ENCODE measurements at regions not wholly inside any gene's neighbourhood (a gene's known extent, or its start where the extent isn't known, plus 50 kb on each side); places are given as distances from the start of the nearest gene placed in this dataset.

DNA sequence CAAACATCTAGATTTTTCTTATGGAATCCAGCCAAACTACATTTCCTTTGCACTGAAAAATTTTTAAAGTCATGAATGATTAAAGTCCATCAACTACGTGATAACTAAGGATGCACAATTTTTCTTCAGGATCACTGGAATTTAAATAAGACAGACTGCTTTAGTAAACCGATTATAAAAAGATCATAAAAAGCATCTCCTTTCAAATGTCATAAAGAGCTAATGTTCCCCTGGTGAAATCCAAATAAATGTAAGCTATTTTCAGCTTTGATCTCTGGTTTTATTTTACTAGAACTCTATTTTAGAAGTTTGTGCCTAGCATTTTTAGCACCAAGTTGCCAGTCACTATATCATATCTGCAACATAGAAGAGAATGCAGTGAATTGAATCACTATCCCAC lies 460.8 kb downstream of the RFC3 start:
- no peaks in the 10 kb centered on the region for H3K4me1 Mint-ChIP-seq
- peaks cover 6% of the 10 kb centered on the region for H3K9me3 Mint-ChIP-seq
- no peaks in the 10 kb centered on the region for H3K27me3 Mint-ChIP-seq
- H3K27ac Mint-ChIP-seq: no peak overlapping the region
- DNase-seq: no peak
- CTCF ChIA-PET: no interaction called here
- no peak overlapping the region for H3K4me3 Mint-ChIP-seq
- H3K36me3 Mint-ChIP-seq: no peaks in the 10 kb centered on the region

DNA sequence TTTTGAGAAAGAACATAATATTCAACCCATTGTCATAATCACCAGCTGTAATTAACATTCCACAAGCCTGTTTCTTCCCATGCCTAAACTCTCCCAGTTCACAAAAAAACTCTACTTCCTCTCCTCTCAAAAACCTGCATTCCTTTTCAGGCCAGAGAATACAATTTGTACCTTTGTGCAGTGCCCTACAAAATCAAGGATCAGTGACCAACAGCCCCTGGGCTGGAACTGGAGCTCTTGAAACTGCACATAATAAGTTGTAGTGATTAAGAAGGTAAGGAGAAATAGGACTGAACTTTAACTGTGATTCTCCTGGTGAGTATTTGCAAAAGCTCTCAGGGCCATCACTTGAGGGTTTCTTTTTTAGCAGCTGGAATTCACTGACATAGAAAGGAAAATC lies 472.7 kb downstream of the RFC3 start:
- Mint-ChIP-seq H3K4me1 (no peaks in the 10 kb centered on the region), H3K9me3 (peaks cover 3% of the 10 kb centered on the region), H3K27me3 (no peaks in the 10 kb centered on the region), H3K4me3 (no peak overlapping the region), H3K27ac (no peak overlapping the region), H3K36me3 (no peaks in the 10 kb centered on the region)
- no peak for DNase-seq
- CTCF ChIA-PET: no interaction called here

DNA sequence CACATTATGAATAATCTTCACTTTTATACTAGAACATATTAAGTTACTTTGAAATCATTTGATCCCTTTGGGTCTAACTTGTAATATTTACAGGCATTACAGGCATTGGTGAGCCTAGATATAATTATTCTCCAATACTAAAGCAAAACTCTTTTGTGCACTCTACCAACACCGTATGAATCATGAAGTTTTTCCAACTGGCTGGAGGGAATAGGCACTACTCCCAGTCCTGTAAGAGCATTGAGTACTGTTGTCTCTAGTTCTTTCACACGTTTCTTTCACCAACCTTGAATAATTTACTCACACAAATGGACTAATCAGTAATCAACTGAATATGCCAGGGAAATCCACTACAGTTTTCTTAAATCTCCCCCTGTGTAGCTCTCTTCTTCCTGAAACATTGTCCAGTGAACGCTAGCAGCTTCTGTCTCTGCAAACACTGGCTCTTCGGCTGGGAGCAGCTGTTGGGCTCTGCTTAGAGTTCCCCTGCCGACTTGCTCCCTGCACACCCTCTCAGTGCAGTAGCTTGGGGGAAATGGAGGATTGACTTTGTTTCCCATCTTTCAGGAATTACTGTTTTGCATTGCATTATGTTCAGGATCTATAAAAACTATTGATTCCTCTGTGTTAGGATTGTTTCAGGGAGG lies 476.7 kb downstream of the RFC3 start:
- no peaks in the 10 kb centered on the region for H3K4me1 Mint-ChIP-seq
- H3K27me3 Mint-ChIP-seq: no peaks in the 10 kb centered on the region
- CTCF ChIA-PET: no interaction called here
- no peaks in the 10 kb centered on the region for H3K9me3 Mint-ChIP-seq
- H3K27ac Mint-ChIP-seq: no peak overlapping the region
- no peaks in the 10 kb centered on the region for H3K36me3 Mint-ChIP-seq
- no peak overlapping the region for H3K4me3 Mint-ChIP-seq
- no peak for DNase-seq

DNA sequence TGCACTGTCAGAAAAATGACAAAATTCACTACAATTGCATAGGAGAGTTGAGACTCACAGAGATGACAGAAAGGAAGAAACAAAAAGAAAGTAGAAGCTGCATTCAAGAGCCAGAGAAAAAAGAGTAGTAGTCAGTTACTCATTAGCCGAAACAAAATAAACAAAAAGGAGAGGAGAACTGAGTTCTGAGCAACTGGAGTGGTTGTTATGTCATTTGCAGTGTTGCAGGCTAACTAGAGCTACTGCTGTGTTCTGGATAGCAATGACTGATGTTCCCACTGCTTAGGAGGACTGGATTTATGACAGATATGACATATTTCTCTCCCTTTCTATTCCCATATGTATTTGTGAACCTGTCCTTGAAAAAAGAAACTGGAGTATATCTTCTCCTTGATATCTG lies 482.6 kb downstream of the RFC3 start:
- Mint-ChIP-seq H3K36me3 (no peaks in the 10 kb centered on the region), H3K4me1 (no peaks in the 10 kb centered on the region), H3K27me3 (no peaks in the 10 kb centered on the region), H3K9me3 (peaks cover 1% of the 10 kb centered on the region), H3K27ac (no peak overlapping the region), H3K4me3 (no peak overlapping the region)
- DNase-seq: no peak
- CTCF ChIA-PET: no interaction called here

DNA sequence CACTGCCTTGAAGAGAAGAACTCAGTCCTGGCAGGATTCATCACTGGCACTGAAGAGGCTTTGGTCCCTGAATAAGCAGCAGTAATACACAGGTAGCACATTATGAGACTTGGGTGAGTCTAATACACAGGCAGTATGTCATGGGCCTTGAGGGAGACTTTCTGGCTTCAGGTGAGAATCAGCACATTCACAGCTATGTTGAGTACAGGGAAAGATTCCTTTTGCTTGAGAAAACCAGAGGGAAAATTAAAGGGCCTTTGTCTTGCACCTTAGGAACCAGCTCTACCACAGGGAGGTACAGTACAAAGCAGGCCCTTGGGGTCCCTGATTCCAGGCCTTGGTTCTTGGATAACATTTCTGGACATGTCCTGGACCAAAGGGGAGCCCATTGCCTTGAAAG lies 484.6 kb downstream of the RFC3 start:
- H3K4me1 Mint-ChIP-seq: no peaks in the 10 kb centered on the region
- CTCF ChIA-PET: no interaction called here
- peaks cover 1% of the 10 kb centered on the region for H3K9me3 Mint-ChIP-seq
- no peaks in the 10 kb centered on the region for H3K36me3 Mint-ChIP-seq
- no peak overlapping the region for H3K27ac Mint-ChIP-seq
- H3K27me3 Mint-ChIP-seq: no peaks in the 10 kb centered on the region
- no peak overlapping the region for H3K4me3 Mint-ChIP-seq
- no peak for DNase-seq

DNA sequence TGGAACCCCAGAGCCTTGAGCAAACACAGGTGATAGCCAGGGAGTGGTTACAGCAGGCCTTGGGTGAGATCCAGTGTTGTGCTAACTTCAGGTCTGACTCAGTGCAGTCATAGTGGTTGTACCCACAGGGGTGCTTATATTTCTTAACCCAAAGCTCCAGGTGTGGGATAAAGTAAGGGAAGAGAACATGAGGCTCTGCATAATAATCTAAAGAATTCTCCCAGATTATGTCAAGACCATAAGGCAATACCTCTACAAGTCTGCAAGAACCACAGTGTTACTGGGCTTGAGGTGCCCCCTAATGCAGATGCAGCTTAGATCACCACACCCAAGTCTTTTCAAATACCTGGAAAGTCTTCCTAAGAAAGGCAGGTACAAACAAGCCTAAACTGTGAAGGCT lies 485.4 kb downstream of the RFC3 start:
- H3K36me3 Mint-ChIP-seq: no peaks in the 10 kb centered on the region
- H3K27ac Mint-ChIP-seq: no peak overlapping the region
- no peak overlapping the region for H3K4me3 Mint-ChIP-seq
- H3K27me3 Mint-ChIP-seq: no peaks in the 10 kb centered on the region
- H3K9me3 Mint-ChIP-seq: peaks cover 1% of the 10 kb centered on the region
- CTCF ChIA-PET: no interaction called here
- no peak for DNase-seq
- no peaks in the 10 kb centered on the region for H3K4me1 Mint-ChIP-seq

DNA sequence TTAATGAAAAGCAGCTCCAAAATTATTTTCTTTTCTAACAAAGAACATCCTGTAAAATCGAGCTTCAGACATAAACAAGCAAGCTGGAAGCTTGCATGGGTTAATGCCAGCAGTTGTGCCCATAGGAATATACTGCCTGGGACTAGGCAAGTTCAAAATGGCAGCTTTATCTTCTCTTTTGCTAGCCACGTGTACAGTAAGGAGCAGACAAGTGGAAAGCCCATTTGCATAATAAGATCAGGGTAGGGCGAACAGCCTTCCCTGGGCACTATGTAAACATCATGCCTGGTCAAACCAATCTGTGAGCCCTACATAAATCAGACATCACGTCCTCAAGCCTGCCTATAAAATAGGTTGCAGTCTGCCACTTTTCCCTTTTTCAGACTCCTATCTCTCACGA lies 489.7 kb downstream of the RFC3 start:
- CTCF ChIA-PET: no interaction called here
- Mint-ChIP-seq H3K36me3 (no peaks in the 10 kb centered on the region), H3K27ac (peak overlapping the region; percentile 69), H3K4me3 (no peak overlapping the region), H3K9me3 (peaks cover under 1% of the 10 kb centered on the region), H3K4me1 (no peaks in the 10 kb centered on the region), H3K27me3 (no peaks in the 10 kb centered on the region)
- DNase-seq: no peak

DNA sequence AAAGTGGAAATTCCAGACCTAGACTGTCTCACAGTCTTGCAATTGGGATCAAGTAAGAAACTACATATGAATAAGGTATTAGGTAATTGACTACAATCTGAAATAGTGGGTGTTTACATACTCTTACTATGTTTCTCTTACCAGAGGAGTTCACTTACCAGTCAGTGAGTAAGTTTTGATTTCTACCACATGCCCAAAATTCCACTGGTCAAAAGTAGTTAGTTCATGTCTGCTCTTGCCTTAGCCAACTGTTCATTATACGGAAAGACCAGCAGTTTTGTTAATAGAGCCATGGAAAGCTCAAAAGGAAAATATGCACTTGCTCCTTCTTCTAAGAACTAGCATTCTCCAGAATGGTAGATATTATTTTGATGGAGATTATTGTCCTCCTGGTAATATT lies 490.8 kb downstream of the RFC3 start:
- H3K27me3 Mint-ChIP-seq: no peaks in the 10 kb centered on the region
- CTCF ChIA-PET: no interaction called here
- H3K36me3 Mint-ChIP-seq: no peaks in the 10 kb centered on the region
- no peak overlapping the region for H3K4me3 Mint-ChIP-seq
- DNase-seq: no peak
- no peaks in the 10 kb centered on the region for H3K4me1 Mint-ChIP-seq
- no peak overlapping the region for H3K27ac Mint-ChIP-seq
- no peaks in the 10 kb centered on the region for H3K9me3 Mint-ChIP-seq

DNA sequence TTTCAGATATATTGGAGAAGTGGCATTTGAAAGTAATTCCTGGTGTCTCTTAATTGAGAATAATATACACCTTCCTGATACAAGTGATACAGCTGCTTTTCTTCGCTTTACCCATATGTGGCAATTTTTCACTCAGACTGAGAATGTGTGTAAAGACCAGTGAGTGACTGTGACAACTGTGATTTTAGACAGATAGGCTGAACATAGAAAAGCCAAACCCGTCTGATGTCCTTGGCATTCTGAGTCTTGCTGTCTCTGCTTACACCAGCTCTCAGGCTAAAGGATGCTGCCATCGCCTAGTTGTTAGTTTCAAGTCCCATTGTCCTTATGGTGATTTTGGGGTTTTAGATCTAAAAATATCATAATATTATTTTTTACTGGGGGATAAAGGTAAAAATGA lies 492.6 kb downstream of the RFC3 start:
- CTCF ChIA-PET: no interaction called here
- Mint-ChIP-seq H3K27me3 (no peaks in the 10 kb centered on the region), H3K27ac (no peak overlapping the region), H3K36me3 (no peaks in the 10 kb centered on the region), H3K4me3 (no peak overlapping the region), H3K9me3 (no peaks in the 10 kb centered on the region), H3K4me1 (no peaks in the 10 kb centered on the region)
- no peak for DNase-seq

DNA sequence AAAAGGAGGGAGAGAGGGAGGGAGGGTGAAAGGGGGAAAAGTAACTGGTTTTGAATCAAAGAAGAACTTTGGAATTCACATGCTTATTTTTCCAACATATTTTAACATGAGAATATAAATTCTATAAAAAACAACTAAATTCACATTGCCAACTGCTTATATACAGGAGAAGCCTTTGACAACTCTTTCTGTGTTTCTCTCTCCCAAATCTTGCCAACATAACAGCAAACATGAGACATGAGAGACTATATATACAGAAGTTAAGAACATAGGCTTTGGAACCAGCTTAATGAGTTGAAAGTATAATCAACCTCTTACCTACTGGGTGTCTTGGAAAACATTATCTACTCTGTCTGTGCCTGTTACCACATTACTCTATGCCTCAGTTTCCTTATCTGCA lies 493.3 kb downstream of the RFC3 start:
- Mint-ChIP-seq H3K4me3 (no peak overlapping the region), H3K36me3 (no peaks in the 10 kb centered on the region), H3K4me1 (no peaks in the 10 kb centered on the region), H3K27me3 (no peaks in the 10 kb centered on the region), H3K27ac (no peak overlapping the region), H3K9me3 (no peaks in the 10 kb centered on the region)
- DNase-seq: no peak
- CTCF ChIA-PET: no interaction called here

DNA sequence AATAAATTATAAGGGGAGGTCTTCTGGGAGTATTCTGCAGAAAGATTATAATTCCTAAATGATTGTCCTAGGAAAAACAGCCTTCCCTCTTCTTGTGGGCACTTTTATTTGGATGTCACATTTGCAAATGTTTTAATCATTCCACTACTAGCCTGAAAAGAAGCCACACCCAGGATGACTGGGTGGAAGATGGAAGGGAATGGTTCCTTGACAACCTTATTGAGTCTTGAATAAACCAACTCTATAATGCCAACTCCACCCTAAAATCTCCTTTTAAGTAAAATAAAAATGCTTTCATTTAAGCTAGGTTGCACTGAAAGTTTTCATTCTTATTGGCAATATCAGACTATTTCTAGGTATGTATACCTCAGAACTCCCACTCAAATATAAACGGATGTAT lies 494.6 kb downstream of the RFC3 start:
- Mint-ChIP-seq H3K9me3 (no peaks in the 10 kb centered on the region), H3K36me3 (no peaks in the 10 kb centered on the region), H3K27me3 (no peaks in the 10 kb centered on the region), H3K4me3 (no peak overlapping the region), H3K4me1 (no peaks in the 10 kb centered on the region), H3K27ac (no peak overlapping the region)
- CTCF ChIA-PET: no interaction called here
- no peak for DNase-seq

DNA sequence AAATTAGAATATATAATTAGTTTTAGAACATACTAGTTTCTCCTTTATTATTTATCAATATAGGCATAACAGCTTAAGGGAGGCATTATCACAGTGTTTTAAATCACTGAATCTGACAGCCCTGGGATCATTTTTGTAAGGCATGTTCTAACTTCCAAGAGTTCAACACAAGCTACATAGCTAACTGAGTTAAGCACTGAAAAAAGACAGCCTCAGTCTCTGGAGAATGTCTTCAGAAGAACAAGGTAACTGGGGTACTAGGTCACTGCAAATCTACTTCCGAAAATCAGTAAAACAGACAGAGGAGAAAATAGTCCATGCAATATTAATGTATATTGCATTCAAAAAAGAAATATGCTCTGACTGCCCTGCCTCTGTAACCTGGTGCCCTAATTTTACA lies 502.1 kb downstream of the RFC3 start:
- CTCF ChIA-PET: no interaction called here
- Mint-ChIP-seq H3K27me3 (no peaks in the 10 kb centered on the region), H3K27ac (no peak overlapping the region), H3K36me3 (no peaks in the 10 kb centered on the region), H3K9me3 (no peaks in the 10 kb centered on the region), H3K4me1 (no peaks in the 10 kb centered on the region), H3K4me3 (no peak overlapping the region)
- no peak for DNase-seq

DNA sequence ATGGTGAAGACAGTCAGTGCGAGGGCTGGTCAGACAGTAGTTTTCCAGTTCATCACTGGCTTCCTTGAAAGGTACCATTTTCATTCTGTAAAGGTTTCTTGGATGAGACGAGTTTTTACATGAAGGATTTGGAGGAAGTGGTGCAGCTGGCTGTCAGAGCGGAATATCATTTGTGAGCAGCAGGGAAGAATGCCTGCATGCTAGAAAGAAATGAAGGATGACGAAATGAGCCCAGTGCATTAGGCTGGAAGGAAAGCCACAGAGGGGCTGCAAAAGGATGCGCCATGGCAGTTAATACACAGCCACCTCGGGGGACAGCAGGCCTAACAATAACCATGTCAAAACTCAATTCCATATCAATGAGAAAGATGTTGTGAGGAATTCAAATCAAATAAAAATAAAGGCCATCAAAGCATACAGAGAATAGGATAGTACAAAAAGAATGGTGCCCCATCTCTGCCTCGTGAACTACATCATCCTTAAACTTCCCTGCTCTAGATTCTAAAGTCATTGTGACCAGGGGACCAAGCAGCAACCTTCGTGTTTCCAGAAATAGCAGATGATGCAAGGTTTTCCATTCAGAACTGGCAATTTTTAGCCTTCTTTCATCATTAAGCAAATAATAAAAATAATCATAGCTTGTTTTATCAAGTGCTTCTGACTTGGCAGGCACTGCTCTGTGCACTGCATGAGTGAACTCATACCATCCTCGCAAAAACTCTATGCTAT lies 504.2 kb downstream of the RFC3 start:
- Mint-ChIP-seq H3K4me3 (no peak overlapping the region), H3K27ac (no peak overlapping the region), H3K4me1 (no peaks in the 10 kb centered on the region), H3K9me3 (no peaks in the 10 kb centered on the region), H3K27me3 (no peaks in the 10 kb centered on the region), H3K36me3 (no peaks in the 10 kb centered on the region)
- CTCF ChIA-PET: no interaction called here
- DNase-seq: no peak

DNA sequence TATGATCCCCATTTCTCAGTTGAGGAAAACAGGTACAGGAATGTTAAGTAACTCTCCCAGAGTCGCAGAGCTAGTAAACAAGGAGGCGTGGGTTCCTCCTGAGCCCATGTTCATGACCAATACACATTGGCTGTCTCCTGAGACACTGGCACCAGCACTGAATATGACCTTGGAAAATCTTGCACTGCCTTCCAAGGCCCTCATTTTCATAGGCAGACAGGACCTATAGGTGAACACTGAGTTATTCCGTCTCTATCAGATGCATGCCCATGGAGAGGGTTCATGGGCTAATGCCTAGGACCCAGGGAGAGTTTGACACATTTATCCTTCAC lies 504.8 kb downstream of the RFC3 start:
- Mint-ChIP-seq H3K4me1 (no peaks in the 10 kb centered on the region), H3K9me3 (peaks cover 4% of the 10 kb centered on the region), H3K27me3 (no peaks in the 10 kb centered on the region), H3K36me3 (no peaks in the 10 kb centered on the region), H3K27ac (no peak overlapping the region), H3K4me3 (no peak overlapping the region)
- no peak for DNase-seq
- CTCF ChIA-PET: no interaction called here

DNA sequence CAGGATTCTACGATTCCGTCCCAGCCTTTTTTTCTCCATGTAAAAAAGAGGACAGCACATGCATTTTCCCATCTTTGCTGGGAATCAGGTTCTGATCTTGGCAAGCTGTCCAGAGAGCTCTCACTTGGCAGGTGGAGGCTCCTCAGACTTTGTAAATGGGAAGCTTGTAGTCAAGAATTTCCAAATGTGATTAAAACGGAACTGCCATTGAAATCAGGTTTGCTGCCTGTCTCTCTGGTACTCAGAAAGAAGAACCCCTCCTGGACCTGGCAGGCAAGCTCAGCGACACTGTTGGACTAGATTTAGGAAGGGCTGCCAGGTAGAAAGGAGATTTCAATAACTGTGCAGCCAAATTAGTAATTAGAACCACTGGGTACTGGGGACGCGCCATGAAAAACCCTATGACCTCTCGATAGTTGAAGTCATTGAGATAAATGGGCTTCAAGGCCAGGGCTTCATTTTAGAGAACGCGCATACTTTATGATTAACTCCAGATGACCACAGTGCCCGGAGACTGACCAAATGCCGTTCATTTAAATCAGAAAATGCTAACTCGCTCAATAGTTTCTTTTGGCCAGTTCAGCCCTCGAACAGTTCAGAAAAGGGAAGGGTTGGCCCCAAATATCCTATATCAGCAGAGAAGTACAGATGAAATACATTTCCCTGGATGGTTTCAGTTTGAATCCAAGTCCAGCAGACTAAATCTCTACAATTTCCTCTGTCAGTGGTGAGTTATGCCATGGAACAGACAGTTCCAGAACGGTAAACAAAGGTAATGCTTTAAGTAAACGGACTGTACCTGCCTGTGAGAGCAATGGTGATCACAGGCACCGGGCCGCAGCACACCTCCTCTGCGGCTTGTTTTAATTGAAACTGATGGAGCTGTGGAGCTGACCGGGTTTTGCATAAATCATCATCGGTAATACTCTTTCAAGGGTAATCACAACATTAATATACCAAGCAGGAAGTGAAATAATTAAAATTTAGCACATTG lies 517.4 kb downstream of the RFC3 start:
- Mint-ChIP-seq H3K27me3 (no peaks in the 10 kb centered on the region), H3K27ac (no peak overlapping the region)

More for the DNA sequence above, 517.4 kb downstream of the RFC3 start:
- Mint-ChIP-seq H3K36me3 (no peaks in the 10 kb centered on the region), H3K4me1 (no peaks in the 10 kb centered on the region), H3K4me3 (no peak overlapping the region), H3K9me3 (peaks cover 7% of the 10 kb centered on the region)
- DNase-seq: no peak
- CTCF ChIA-PET: interaction anchor here (0.6 kb wide), 1 partner anchor 644 kb away, joined by 3 read pairs; no protein-coding TSS in a partner anchor
